Esophagus muscularis mucosa (tissue), 4 donors: ENCODE measurements at regions not wholly inside any gene's neighbourhood (a gene's known extent, or its start where the extent isn't known, plus 50 kb on each side); places are given as distances from the start of the nearest gene placed in this dataset.

Source experiments
- DNase-seq: peaks from one replicate; pipeline ENCODE4 v3.0.0-alpha.2; 2017; ENCODE audit errors: extremely low spot score
- H3K27ac ChIP-seq, 4 donors: fragments of 200-600 bp; sonication (generic); replicated peaks in 1 of 4; 1 replicate in 3 of 4; 2 replicates in 1 of 4; pipeline ENCODE4 v1.5.1; 2016 to 2019; ENCODE audit warnings: mild to moderate bottlenecking in 1 of 4
- H3K27me3 ChIP-seq, 4 donors: fragments of 200-600 bp; sonication (generic); one replicate each; pipeline versions ENCODE4 v1.5.1 to v1.6.0; 2016 to 2019
- H3K36me3 ChIP-seq, 4 donors: fragments of 200-600 bp; sonication (generic); one replicate each; pipeline ENCODE4 v1.5.1; 2016 to 2019
- H3K4me1 ChIP-seq, 4 donors: fragments of 200-600 bp; sonication (generic); one replicate each; pipeline ENCODE4 v1.5.1; 2016 to 2019
- H3K4me3 ChIP-seq, 4 donors: fragments of 200-600 bp; sonication (generic); 1 replicate in 2 of 4; 2 replicates in 2 of 4; pipeline ENCODE4 v1.5.1; 2016 to 2019; ENCODE audit warnings: mild to moderate bottlenecking in 4 of 4, moderate library complexity in 1 of 4
- H3K9me3 ChIP-seq, 4 donors: fragments of 200-600 bp; sonication (generic); 1 replicate in 3 of 4; 2 replicates in 1 of 4; pipeline ENCODE4 v1.5.1; 2016 to 2019
- CTCF ChIP-seq, 3 experiments: fragments of 200-600 bp in 2 of 3; fragments of 450-650 bp in 1 of 3; sonication (generic) in 2 of 3; IDR thresholded peaks; one replicate each; pipeline ENCODE4 v1.5.1; 2017 to 2019; ENCODE audit warnings: antibody characterized with exemption in 3 of 3, mild to moderate bottlenecking in 2 of 3, moderate library complexity in 1 of 3
- EP300 ChIP-seq: sonication (generic); formaldehyde crosslinking; IDR thresholded peaks from one replicate; pipeline ENCODE4 v1.6.1; 2017; ENCODE audit warnings: antibody characterized with exemption
- POLR2A ChIP-seq: fragments of 450-650 bp; IDR thresholded peaks from one replicate; pipeline ENCODE4 v1.6.1; 2017; ENCODE audit warnings: antibody characterized with exemption, moderate library complexity, mild to moderate bottlenecking, low read depth
- POLR2AphosphoS5 ChIP-seq, 2 donors: sonication (generic); formaldehyde crosslinking; IDR thresholded peaks; one replicate each; pipeline ENCODE4 v1.6.1; 2017; ENCODE audit warnings: antibody characterized with exemption in 2 of 2
- WGBS: methylation state at CpG from one replicate; pipeline ENCODE4 v1.1.5; 2018; 5-methylcytosine and 5-hydroxymethylcytosine counted together
- intact Hi-C: fragments of 100-400 bp; cut with DNase I; formaldehyde crosslinking; loops from one replicate; pipeline ENCODE4 v1.15.1; 2023

- H3K27ac ChIP-seq: no peak overlapping the region
- no peaks in the 10 kb centered on the region for H3K9me3 ChIP-seq
- no peaks in the 10 kb centered on the region for H3K4me1 ChIP-seq
- 91% methylated on average over 6 of the region's 6 CpGs for WGBS
- intact Hi-C loops: no loop called here
- peaks cover 0 to 29% (median 0%) of the 10 kb centered on the region in 4 donors for H3K27me3 ChIP-seq
- no peak for TF ChIP-seq POLR2A
- TF ChIP-seq EP300: no peak
- TF ChIP-seq POLR2AphosphoS5 (IDR thresholded peaks at IDR 0.05): no peak
- no peak for TF ChIP-seq CTCF (IDR thresholded peaks at IDR 0.05)
- no peak for DNase-seq
- no peak overlapping the region for H3K4me3 ChIP-seq
- H3K36me3 ChIP-seq: no peaks in the 10 kb centered on the region
These were observed 142.1 kb upstream of the MLN start for GRCh38 chr6:33945931-33946330.

- no peak for TF ChIP-seq POLR2A
- TF ChIP-seq CTCF (IDR thresholded peaks at IDR 0.05): no peak
- no peak for TF ChIP-seq EP300
- TF ChIP-seq POLR2AphosphoS5 (IDR thresholded peaks at IDR 0.05): no peak
- WGBS: 78% methylated on average over 13 of the region's 22 CpGs
- no peaks in the 10 kb centered on the region for H3K9me3 ChIP-seq
- no peaks in the 10 kb centered on the region for H3K4me1 ChIP-seq
- intact Hi-C loops: no loop called here
- DNase-seq: no peak
- no peaks in the 10 kb centered on the region for H3K36me3 ChIP-seq
- H3K27ac ChIP-seq: no peak overlapping the region
- H3K27me3 ChIP-seq: peaks cover 0 to 18% (median 0%) of the 10 kb centered on the region in 4 donors
- H3K4me3 ChIP-seq: peak overlapping the region in 1 of 4 donors; percentile 18
These were observed 141.0 kb upstream of the MLN start for GRCh38 chr6:33944686-33945411.

GRCh38 chr6:33936886-33937285, 133.1 kb upstream of the MLN start:
- Histone ChIP-seq H3K9me3 (no peaks in the 10 kb centered on the region), H3K4me3 (no peak overlapping the region), H3K4me1 (no peaks in the 10 kb centered on the region), H3K36me3 (no peaks in the 10 kb centered on the region), H3K27ac (no peak overlapping the region), H3K27me3 (peaks cover 0 to 40% (median 8%) of the 10 kb centered on the region in 4 donors)
- intact Hi-C loops: no loop called here
- DNase-seq: no peak
- TF ChIP-seq POLR2AphosphoS5 (IDR thresholded peaks at IDR 0.05): no peak
- no peak for TF ChIP-seq EP300
- TF ChIP-seq POLR2A: no peak
- no peak for TF ChIP-seq CTCF (IDR thresholded peaks at IDR 0.05)
- WGBS: 13% methylated on average over 1 of the region's 1 CpG

GRCh38 chr6:33935439-33936080, 131.8 kb upstream of the MLN start:
- H3K4me3 ChIP-seq: no peak overlapping the region
- H3K27me3 ChIP-seq: peaks cover 0 to 48% (median 8%) of the 10 kb centered on the region in 4 donors
- no peaks in the 10 kb centered on the region for H3K4me1 ChIP-seq
- WGBS: 29% methylated on average over 8 of the region's 15 CpGs
- H3K36me3 ChIP-seq: no peaks in the 10 kb centered on the region
- DNase-seq: no peak
- no peak overlapping the region for H3K27ac ChIP-seq
- no peak for TF ChIP-seq CTCF (IDR thresholded peaks at IDR 0.05)
- no peak for TF ChIP-seq POLR2A
- no peak for TF ChIP-seq POLR2AphosphoS5 (IDR thresholded peaks at IDR 0.05)
- no peak for TF ChIP-seq EP300
- intact Hi-C loops: no loop called here
- no peaks in the 10 kb centered on the region for H3K9me3 ChIP-seq
